ENCODE measurements at regions not wholly inside any gene's neighbourhood (a gene's known extent, or its start where the extent isn't known, plus 50 kb on each side); places are given as distances from the start of the nearest gene placed in this dataset.

GRCh38 chr9:20286969-20287368, 335.3 kb downstream of the MLLT3 start:
- H3K36me3 ChIP-seq (ENCODE audit: control insufficient read depth, insufficient read depth, low read length) = no peaks in the 10 kb centered on the region
- H3K9ac ChIP-seq (ENCODE audit: low read depth, low read length) = no peak overlapping the region
- in situ Hi-C loops (cut with MboI; ENCODE audit: low sequenced_read_pairs) = no loop called here
- peak overlapping the region; percentile 43 for H4K91ac ChIP-seq (ENCODE audit: insufficient read depth, low read depth, low read length)
- peak overlapping the region in 1 of 2 experiments; percentile 36; a peak in 1 of 4 replicates for H4K8ac ChIP-seq (ENCODE audit: low read depth in 2 of 2, low read length in 2 of 2)
- no peaks in the 10 kb centered on the region for H4K20me1 ChIP-seq (ENCODE audit: insufficient read depth, low read length)
- ATAC-seq (ENCODE audit: low read depth) (peak; percentile 63), DNase-seq (peak; percentile 25)
- H2BK20ac ChIP-seq (ENCODE audit: low read depth, low read length) = peak overlapping the region; percentile 82
- H3K27ac ChIP-seq (ENCODE audit: insufficient read depth, low read length) = peak overlapping the region; percentile 20; the same call in 1 of the 2 replicates
- H3K18ac ChIP-seq (ENCODE audit: low read depth, low read length) = peak overlapping the region; percentile 24; the same call in 1 of the 2 replicates
- H3K4me2 ChIP-seq (ENCODE audit: low read depth, low read length) = no peak overlapping the region
- H2AFZ ChIP-seq (replicated peaks; ENCODE audit: low read length, poor library complexity) = peak overlapping the region; percentile 38
- H2BK15ac ChIP-seq (ENCODE audit: low read depth, low read length) = no peak overlapping the region
- H3K9me3 ChIP-seq (ENCODE audit: control insufficient read depth, insufficient read depth, low read length) = 0 out of 2 replicates have a peak, but pooled peaks cover 2% of the 10 kb centered on the region
- H3K79me1 ChIP-seq (ENCODE audit: low read depth in 1 of 2, low read length in 2 of 2) = no peaks in the 10 kb centered on the region
- no TSS peak for BruUV-seq (replicated peaks)
- intact Hi-C loops (cut with micrococcal nuclease) = no loop called here
- peaks cover 3% of the 10 kb centered on the region; the same call in 1 of the 2 replicates for H3K4me1 ChIP-seq (ENCODE audit: control insufficient read depth, insufficient read depth, low read length)
- H3K9me1 ChIP-seq (ENCODE audit: insufficient read depth, low read length) = no peaks in the 10 kb centered on the region; the same call in 1 of the 2 replicates
- CTCF ChIA-PET = no interaction called here
- peak overlapping the region; percentile 40; the same call in 1 of the 2 replicates for H3K4ac ChIP-seq (ENCODE audit: low read depth, low read length)
- H2AK9ac ChIP-seq (replicated peaks; ENCODE audit: low read depth, low read length, poor library complexity) = no peak overlapping the region
- H2BK5ac ChIP-seq (ENCODE audit: low read depth, low read length, poor library complexity, severe bottlenecking) = no peak overlapping the region
- WGBS, 2 experiments (ENCODE audit: extremely low coverage in 2 of 2, insufficient read length in 1 of 2) = no CpG with 5 or more reads among the region's 3 CpGs
- no peaks in the 10 kb centered on the region for H3K27me3 ChIP-seq (ENCODE audit: control insufficient read depth, insufficient read depth, low read length)
- H2AK5ac ChIP-seq (ENCODE audit: low read depth, low read length) = no peak overlapping the region
- POLR2A ChIA-PET (ENCODE audit: unreplicated experiment) = no interaction called here
- H3K4me3 ChIP-seq (ENCODE audit: insufficient read depth, low read depth, low read length) = no peak overlapping the region
- H4K5ac ChIP-seq (ENCODE audit: low read depth, low read length) = 0 out of 2 replicates have a peak overlapping the region, but pooled peaks have one; percentile 21
- H3K23ac ChIP-seq (ENCODE audit: low read depth, low read length) = no peak overlapping the region
- dilution Hi-C loops (cut with HindIII; ENCODE audit: low sequenced_read_pairs, unreplicated experiment) = no loop called here
- H2BK120ac ChIP-seq (ENCODE audit: low read depth, low read length) = peak overlapping the region; percentile 59; the same call in 1 of the 2 replicates
- peak overlapping the region; percentile 16; the same call in 1 of the 2 replicates for H3K56ac ChIP-seq (ENCODE audit: extremely low read depth, insufficient read depth, low read length)
- TF ChIP-seq RCOR1 (IDR thresholded peaks at IDR 0.05; ENCODE audit: insufficient replicate concordance, low read length) (no peak), ELK1 (IDR thresholded peaks at IDR 0.05; ENCODE audit: borderline replicate concordance, low read depth, low read length) (no peak), NFE2L2 (IDR thresholded peaks at IDR 0.05; ENCODE audit: low read depth, low read length) (peak; percentile 75), FOS (IDR thresholded peaks at IDR 0.05; ENCODE audit: low read depth, low read length) (no peak)
- H3K14ac ChIP-seq (replicated peaks; ENCODE audit: low read depth, low read length) = no peak overlapping the region; the same call in 1 of the 2 replicates
